HG02642 (cell line): ENCODE measurements at regions not wholly inside any gene's neighbourhood (a gene's known extent, or its start where the extent isn't known, plus 50 kb on each side); places are given as distances from the start of the nearest gene placed in this dataset.

ENCODE experiments used
- ATAC-seq: cut with Tn5 transposase; IDR thresholded peaks from one replicate; pipeline ENCODE4 v1.9.1; 2021; ENCODE audit warnings: mild to moderate bottlenecking; ENCODE audit not compliant: unreplicated experiment, poor library complexity

DNA sequence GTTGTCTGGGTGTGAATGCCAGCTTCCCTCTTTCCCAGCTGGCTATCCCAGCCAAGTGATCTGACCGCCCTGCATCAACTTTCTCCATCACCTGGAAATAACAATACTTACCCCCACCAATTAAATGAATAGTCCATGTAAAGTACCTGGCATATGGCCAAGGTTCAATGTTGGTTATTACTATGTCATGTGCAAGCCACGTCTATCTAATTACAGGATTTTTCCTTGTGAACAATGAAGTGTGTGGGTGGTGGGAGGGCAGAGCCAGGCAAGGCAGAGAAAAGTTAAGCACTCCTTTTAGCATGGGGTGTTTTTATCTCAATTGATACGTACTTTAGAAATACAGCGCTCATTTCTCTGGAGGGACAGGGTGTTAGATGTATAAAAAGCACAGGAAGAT lies 121.1 kb downstream of the NHLRC3 start:
- ATAC-seq: no peak

DNA sequence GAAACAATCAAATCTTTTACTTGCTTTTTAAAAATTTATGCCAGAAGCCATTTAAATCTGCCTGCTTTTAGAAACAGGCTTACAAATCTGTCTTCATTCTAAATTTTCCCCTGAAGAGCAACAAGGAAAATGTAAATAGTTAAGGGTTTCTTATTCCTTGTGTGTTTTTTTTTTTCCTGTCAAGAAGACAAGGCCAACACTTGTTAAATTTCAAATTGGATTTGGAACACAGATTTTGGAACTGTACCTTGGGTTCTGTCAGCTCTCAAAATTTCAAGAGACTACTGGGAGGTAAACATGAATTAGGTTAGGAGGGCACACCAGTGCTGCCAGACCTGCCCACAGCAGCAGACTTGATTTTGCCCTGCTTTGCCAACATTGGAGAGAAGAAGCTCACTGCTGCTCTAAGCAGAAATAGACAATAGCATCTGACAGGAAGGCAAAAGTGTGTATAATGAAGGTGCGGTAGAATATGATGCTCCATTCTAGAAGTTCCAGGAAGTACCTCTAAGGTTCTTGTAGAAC lies 121.7 kb downstream of the NHLRC3 start:
- no peak for ATAC-seq

DNA sequence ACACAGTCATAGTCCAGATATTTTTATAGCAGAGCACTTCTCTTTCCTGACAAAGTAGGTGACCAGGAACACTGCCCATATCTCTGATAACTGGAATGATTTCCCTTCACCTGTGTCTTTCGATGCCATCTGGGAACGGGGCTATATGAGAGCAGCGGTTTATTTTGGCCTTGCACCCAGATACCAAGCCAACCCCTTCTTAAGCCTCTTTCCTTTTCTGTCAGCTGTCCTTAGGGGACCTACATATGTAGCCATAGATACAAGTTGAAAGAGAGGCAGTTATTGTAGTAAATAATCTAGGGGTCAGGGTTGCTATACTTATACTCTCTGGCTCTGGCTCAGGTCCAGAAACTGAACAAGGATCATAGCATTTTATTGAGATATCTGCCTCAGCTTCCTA lies 128.8 kb downstream of the NHLRC3 start:
- no peak for ATAC-seq

DNA sequence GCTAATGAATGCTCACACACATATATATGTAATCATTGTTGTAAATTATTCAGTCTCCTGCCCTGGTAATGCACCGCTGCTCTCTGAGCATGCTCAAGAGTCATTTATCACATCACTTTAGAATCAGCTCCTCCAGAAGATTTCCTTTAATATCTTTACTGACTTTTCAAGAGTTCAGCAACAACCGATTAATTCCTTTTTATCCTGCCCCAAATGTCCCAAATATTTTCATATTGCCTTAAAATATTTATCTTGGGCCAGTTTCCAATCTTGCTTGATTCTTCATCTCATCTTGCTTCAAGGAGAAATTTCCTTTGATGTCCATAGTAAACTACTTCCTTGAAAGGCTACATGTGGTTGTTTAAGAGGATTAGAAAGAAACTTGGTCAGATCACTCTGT lies 132.5 kb downstream of the NHLRC3 start:
- ATAC-seq: no peak

DNA sequence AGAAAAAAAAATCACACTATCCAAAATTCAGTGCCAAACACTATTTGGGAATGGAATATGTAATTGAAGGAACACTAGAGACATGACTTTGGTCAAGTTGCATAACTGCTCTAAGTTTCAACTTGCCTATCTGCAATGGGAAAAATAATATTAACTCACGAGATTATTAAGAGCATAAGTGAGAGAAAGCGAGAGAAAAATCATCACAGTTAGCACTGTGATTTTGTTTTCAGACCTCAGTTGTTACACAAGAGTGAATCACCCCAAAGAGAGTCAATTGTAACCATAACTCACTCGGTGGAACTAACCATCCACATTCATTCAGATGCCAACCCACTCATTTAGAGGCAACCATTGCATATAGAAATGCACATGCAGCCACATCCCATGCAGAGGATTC lies 147.1 kb downstream of the NHLRC3 start:
- ATAC-seq: no peak

DNA sequence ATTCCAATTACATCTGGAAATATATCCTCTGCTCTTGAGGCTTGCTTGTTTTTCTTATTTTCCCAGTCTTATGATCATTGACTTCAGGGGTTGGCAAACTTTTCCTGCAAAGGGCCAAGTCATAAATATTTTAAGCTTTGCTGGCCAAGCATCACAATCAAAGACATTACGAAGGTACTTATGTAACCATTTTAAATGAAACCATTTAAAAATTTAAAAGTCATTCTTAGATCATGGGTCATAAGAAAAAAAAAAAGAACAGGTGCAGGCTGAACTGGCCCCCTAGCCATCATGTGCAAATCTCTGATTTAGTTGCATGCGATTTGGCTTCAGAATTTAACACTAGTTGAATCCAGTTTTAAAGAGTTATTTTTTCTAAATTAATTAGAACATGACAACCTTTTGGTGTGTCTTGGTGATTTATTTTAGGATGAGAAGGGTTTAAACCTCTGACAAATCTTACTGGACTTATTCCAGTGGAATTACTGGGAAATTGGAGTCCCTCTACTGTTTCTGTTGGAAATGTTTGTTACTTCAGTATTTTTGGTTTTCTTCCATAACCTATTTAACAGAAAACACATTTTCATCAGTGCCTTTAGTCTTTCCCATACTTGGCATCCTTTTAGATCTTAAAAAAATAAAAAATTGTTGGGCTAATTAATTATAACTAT lies 148.1 kb downstream of the NHLRC3 start:
- ATAC-seq: no peak

DNA sequence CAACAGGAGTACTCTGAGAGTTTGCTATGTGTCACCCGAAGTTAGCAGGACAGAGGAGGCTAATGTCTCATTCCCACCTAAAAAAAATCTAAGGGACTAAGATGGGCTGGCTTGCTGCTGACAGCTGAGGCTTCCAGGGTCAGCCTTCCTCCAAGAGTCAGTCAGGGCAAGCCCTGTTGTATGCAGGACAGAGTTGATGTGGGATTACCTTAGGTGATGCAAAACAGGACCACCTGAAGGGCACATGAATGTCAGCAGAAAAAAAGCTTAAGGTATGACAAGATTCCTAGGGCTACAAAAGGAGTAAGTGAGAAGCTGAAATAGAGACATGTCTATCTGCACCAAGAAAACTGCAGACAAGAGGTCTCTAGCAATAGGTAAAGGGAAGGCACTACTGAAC lies 151.5 kb downstream of the NHLRC3 start:
- ATAC-seq: no peak

DNA sequence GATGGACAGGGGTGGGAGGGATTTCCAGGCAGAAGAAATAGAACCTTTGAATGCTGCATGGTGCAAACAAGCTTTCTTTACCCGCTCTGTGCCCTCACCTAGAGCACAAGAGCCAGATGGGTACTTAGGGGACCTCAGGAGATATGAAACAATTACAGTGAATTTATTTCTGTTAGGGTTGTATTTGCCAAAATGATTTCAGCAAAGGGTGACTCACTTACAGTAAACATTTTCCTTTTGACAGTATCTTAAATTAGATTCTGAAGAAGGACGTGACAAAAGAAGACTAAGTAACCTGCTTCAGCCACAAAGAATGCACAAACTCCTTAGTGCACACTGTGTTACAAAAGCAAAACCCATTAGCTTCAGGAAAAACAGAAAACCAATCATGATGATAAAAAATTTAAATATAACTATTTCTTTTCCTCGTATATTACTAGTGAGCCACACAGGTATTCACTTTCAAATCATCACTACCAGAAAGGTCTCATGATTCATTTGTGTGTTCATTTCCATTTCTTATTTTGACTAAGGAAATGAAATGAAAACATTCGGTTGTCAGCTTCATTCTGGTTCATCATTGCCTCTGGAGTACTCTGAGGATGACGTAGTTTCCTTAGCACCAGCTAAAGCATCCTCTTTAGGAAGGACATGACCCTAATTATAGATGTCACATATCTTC lies 158.8 kb downstream of the NHLRC3 start:
- peak; percentile 66 for ATAC-seq

DNA sequence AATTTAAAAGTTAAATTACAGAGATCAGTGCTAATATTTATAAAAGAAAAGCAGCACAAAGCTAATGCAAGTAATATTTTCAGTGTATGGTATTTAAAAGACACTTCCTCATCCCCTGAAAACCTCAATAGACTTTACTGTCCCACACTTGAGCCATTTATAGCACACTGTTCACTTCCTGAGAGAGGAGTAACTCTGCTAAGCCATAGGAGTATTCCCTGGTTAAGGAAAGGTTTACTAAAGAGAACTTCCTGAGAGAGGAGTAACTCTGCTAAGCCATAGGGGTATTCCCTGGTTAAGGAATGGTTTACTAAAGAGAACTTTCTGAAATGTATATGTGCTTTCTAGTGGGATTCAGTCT lies 159.4 kb downstream of the NHLRC3 start:
- ATAC-seq: no peak

DNA sequence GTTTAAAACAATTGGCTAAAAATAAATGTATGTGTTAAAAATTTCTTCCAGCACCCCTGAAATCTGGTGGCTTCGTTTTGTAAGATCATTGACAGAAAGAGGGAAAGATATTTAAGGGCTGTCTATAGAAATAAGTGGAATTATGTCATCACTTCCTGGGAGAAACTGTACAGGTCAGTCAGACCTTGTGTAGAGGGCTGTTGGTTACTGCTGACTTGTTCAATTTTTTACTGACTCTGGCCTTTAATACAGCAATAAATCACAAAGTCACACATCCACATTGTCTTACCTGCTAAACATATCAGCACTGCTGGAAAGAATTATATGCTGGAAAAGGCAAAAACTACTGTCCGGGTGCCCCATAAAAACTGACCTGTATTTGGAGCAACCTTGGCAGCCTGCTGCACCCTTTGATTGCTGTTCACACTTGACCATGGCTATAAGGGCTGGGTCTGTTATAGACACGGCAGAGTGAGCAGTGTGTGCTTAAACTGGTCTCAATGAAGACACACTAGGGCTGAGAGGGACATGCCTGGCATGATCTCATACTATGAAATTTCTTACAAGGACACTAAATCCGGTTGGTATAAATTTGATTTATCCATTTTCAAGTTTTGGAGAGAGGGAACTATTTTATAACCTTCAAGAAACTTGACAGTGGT lies 162.1 kb downstream of the NHLRC3 start:
- ATAC-seq: no peak

DNA sequence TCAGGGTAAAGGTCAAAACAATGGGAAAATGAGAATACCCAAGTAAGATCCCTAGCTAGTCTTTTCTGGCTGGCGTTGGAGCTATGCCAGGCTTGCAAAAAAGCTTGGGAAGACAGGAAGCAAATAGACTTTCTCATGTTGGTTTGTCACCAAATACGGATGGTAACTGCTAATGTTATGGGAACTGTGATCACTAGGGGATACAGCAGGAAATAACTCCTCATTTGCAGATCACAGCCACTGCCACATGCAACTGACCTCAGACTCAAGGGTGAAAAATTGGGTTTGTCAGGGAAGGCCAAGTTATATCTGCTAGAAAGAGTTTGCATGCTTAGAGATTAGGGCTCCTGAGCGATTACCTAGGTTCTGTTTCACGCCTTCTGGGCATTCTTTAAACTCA lies 162.9 kb downstream of the NHLRC3 start:
- no peak for ATAC-seq

DNA sequence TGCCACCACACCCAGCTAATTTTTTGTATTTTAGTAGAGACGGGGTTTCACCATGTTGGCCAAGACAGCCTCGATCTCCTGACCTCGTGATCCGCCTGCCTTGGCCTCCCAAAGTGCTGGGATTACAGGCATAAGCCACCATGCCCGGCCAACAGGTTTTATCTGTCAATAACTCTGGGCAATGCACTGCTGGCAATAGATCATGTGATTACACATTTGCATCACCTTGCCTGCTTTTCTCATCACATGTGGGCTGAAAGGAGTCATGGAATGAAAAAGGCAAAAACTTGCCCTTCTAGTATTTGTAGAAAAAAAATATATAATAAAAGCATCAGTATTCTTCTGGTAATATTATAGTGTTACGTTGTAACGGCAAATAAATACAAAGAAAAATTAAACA lies 164.5 kb downstream of the NHLRC3 start:
- no peak for ATAC-seq

DNA sequence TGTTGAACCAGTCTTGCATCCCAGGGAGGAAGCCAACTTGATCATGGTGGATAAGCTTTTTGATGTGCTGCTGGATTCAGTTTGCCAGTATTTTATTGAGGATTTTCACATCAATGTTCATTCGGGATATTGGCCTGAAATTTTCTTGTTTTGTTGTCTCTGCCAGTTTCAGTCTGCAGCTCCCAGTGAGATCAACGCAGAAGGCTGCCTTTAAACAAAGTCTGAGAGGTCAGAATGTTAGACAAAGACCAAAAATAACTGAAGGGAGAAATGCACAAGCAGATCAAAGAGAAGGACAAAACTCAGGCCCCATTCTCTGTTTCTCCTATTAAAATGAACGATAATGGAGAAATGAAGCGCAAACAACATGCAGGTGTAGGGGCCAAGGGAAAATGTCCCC lies 170.4 kb downstream of the NHLRC3 start:
- no peak for ATAC-seq

DNA sequence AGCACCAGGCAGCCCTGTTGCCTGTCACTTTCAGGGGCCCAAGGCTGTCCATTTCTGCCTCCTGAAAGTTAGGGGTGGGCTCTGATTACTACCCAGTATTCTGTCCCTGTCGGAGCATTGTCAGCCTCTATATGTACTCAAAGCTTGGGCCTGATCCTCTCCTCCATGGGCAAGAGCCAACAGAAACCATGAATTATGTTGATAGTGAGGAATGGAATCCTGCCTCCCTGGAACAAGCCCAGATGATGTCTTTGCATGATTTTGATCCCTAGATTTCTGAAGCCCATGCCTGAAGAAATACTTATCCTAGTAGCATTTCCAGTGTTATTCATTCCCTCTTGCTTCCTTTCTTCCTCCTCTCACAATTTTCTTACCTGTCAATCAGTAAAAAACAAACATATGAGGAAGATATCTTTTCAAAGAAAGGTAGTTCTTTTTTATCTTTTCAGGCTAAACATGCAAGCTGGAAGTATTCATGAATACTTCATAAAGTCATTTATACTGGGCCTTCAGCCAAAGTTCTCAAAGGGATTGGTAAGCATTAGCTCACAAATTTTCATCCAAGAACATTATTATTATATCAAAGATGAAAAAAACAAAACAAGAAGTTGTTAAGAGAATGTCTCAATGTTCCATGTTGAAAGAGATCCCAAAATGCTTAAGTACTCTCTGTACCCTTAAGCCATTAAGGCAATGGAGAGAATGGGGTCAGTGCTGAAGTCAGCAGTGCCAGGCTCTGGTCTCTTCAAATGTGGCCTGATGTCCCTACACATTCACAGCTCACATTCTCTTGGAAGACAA lies 171.7 kb downstream of the NHLRC3 start:
- no peak for ATAC-seq

DNA sequence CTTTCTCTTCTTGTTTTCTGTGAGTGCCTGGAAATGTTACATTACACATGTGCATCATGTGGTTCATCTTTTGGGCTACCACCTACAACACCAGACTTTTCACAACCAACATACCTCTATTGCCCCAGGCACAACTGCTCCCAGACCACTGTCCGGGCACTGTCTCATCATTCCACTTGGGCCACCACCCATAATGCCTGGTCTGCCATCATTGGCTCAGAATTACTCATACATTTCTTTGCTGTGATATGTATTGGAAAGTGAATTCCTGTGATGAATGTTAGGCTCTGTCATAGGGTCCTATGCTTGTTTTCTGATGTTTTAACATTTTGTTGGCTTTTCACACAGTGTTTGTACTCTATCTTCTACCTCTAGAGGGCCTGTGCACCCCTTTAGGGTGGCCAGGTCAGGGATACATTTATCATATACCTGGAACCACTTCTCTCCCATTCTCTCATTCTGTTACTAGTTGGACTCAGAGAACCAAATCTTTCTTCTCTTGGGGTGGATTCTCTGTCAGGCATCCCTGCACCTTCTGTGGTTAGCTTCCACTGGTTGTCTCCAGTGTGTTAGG lies 172.8 kb downstream of the NHLRC3 start:
- no peak for ATAC-seq

DNA sequence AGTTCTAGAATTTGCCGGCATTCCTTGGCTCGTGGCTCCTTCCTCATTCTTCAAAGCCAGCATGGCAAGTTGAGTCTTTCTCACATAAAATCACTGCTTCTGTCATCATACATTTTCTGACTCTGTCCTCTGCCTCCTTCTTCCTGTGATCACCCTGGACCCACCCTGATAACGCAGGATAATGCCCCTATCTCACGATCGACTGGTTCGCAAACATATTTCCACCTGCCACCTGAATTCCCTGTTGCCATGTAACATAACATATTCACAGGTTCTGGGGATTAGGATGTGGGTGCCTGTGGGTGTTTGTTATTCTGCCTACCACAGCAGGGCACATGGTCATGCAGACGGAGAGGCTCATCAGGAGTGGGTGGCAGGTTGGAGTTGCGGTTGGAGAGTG lies 177.7 kb downstream of the NHLRC3 start:
- no peak for ATAC-seq

DNA sequence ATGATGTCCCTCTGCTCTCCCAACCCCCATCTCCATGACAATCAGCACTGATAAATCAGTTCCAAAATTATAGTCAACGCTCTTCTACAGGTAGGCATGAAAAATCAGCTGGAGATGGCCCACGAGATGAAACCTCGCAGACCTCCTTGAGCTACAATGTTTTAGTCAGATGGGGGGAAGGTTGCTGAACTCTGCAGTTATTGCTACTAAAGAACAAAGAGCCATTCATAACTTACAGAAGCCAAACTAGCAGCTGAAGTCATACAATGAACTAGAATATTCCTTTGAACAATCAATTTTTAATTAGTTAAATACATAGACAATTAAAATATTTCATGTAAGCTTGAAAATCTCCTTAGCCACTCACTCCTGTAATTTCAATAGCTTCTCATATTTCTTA lies 179.2 kb downstream of the NHLRC3 start:
- ATAC-seq: no peak

DNA sequence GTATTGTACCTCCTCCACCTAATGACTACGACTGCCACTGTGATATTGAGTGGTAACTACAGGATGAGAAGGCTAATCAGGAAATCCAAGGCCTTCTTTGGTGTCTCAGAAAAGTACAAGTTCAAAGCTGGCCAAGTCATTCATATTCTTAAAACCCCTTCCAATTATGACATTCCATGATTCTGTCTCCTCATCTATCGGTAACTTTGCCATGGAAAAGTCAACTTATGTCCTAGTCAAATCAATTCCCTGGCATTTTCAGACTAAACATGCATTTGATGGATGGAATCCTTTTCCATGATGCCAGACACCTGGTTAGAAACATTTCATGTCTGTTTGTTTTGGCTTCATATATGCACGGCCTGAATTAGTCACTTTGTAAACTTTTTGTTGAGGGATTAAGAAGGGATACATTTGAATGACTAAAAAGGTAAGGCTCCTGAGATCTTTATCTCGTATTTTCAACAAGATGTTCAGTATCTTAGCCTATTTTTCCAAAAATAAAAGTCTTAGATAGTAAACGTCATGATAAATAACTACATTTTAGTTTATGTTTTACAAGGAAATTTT lies 186.5 kb downstream of the NHLRC3 start:
- ATAC-seq: no peak

DNA sequence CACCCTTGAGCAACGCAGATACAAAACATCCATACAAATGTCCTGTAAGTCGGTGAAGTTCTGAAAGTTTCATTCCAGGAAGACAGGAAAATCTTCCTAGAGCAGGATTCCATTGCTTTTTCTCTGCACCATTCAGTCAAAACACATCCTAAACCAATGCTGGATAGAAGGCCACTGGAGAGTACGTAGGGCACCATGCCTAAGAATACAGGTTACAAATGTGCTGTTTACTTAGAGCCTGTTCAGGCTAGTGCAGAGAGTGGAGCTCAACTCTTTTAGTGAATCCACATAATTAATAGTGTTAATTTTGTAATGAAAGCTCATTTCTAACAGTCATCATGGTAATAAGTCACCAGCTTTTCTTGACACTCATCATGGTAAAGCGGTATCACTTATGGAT lies 187.6 kb downstream of the NHLRC3 start:
- ATAC-seq: no peak

DNA sequence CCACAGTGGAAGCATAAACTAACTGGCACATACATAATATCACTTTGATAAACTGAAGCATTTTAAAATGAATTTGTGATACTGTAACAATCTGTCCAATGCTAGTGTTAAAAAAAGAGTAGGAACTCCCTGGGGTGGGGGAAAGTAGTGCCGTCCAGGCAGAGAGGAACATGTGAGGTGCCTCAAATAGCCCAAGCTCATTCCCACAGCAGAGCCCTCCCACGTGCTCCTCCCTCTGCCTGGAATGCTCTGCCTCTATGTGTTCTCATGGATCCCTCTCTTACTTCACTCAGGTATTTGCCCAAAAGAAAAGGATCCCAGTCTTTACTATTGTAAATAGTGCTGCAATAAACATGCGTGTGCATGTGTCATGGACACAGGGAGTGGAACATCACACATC lies 188.1 kb downstream of the NHLRC3 start:
- ATAC-seq: no peak
